Activated CD8-positive, alpha-beta T cell treated with anti-CD3 and anti-CD28 coated beads, Interleukin-2, amount 10 ng/mL, durations not matched to agents 7 days and 5 days (primary cell): ENCODE measurements at regions not wholly inside any gene's neighbourhood (a gene's known extent, or its start where the extent isn't known, plus 50 kb on each side); places are given as distances from the start of the nearest gene placed in this dataset.

ENCODE experiments used
- ATAC-seq: fragments of 150-1000 bp; cut with Tn5 transposase; one replicate; pipeline ENCODE4 v1.10.0; 2021; ENCODE audit warnings: moderate library complexity
- CTCF ChIA-PET: fragments of 350-600 bp; sonication (Branson Sonifier 250); formaldehyde crosslinking; loops from one replicate; lab custom pipeline; 2021; ENCODE audit warnings: antibody characterized with exemption; lab: Charles Lee
- POLR2A ChIA-PET: fragments of 350-600 bp; sonication (Branson Sonifier 250); formaldehyde crosslinking; loops from one replicate; lab custom pipeline; 2021; ENCODE audit warnings: antibody characterized with exemption; lab: Charles Lee
- DNase-seq: peaks from one replicate; pipeline ENCODE4 v3.0.0-alpha.2; 2020
- H3K27ac Mint-ChIP-seq: one replicate; pipeline ENCODE4 v1.8.0; 2021; ENCODE audit warnings: mild to moderate bottlenecking, mixed read lengths
- H3K27me3 Mint-ChIP-seq: one replicate; pipeline ENCODE4 v1.8.0; 2021; ENCODE audit warnings: low read depth, mixed read lengths
- H3K36me3 Mint-ChIP-seq: one replicate; pipeline ENCODE4 v1.8.0; 2021; ENCODE audit warnings: low read depth, mixed read lengths
- H3K4me1 Mint-ChIP-seq: one replicate; pipeline ENCODE4 v1.8.0; 2021; ENCODE audit warnings: low read depth, mixed read lengths
- H3K4me3 Mint-ChIP-seq: one replicate; pipeline ENCODE4 v1.8.0; 2021; ENCODE audit warnings: mild to moderate bottlenecking, mixed read lengths
- H3K9me3 Mint-ChIP-seq: one replicate; pipeline ENCODE4 v1.8.0; 2022; ENCODE audit warnings: mixed read lengths; ENCODE audit not compliant: insufficient read depth

GRCh38 chr6:165753506-165753905 lies 90.5 kb upstream of the PDE10A start:
- CTCF ChIA-PET: no interaction called here
- POLR2A ChIA-PET: no interaction called here
- Mint-ChIP-seq H3K4me1 (no peaks in the 10 kb centered on the region), H3K9me3 (no peaks in the 10 kb centered on the region), H3K36me3 (no peaks in the 10 kb centered on the region), H3K4me3 (no peak overlapping the region), H3K27ac (no peak overlapping the region), H3K27me3 (no peaks in the 10 kb centered on the region)
- ATAC-seq (no peak), DNase-seq (no peak)

GRCh38 chr6:165752451-165752850 lies 89.4 kb upstream of the PDE10A start:
- ChIA-PET POLR2A (no interaction called here), CTCF (no interaction called here)
- Mint-ChIP-seq H3K36me3 (no peaks in the 10 kb centered on the region), H3K27ac (no peak overlapping the region), H3K27me3 (no peaks in the 10 kb centered on the region), H3K4me1 (no peaks in the 10 kb centered on the region), H3K9me3 (no peaks in the 10 kb centered on the region), H3K4me3 (no peak overlapping the region)
- DNase-seq (no peak), ATAC-seq (no peak)

DNA sequence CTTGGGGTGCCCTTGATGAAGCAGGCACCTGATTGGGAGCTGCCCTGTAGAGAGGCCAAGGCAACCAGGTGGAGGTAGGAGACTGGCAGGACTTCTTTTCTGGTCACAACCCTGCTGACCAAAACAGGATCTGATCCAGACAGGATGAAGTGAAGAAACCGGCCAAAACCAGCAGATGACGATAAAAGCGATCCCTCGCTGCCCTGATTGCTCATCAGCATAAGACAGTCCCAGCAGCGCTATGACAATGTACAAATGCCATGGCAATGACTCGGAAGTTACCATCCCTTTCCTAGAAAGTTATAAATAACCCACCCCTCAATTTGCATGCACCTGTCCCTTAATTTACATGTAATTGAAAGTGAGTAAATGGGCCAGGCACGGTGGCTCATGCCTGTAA lies 88.4 kb upstream of the PDE10A start:
- POLR2A ChIA-PET: no interaction called here
- ATAC-seq: no peak
- no peaks in the 10 kb centered on the region for H3K4me1 Mint-ChIP-seq
- no peak overlapping the region for H3K4me3 Mint-ChIP-seq
- CTCF ChIA-PET: no interaction called here
- no peak overlapping the region for H3K27ac Mint-ChIP-seq
- H3K27me3 Mint-ChIP-seq: no peaks in the 10 kb centered on the region
- DNase-seq: no peak
- H3K9me3 Mint-ChIP-seq: no peaks in the 10 kb centered on the region
- H3K36me3 Mint-ChIP-seq: no peaks in the 10 kb centered on the region

DNA sequence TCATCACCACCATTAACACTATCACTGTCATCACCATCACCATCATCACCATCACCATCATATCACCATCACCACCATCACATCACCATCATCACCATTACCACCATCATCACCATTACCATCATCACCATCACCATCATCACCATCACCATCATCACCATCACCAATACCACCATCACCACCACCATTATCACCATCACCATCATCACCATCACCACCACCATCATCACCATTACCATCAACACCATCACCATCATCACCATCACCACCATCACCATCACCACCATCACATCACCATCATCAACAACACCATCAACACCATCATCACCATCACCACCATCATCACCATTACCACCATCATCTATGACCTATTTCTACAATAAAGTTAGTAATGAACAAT lies 86.1 kb upstream of the PDE10A start:
- no peaks in the 10 kb centered on the region for H3K9me3 Mint-ChIP-seq
- no peaks in the 10 kb centered on the region for H3K4me1 Mint-ChIP-seq
- ATAC-seq: no peak
- CTCF ChIA-PET: no interaction called here
- POLR2A ChIA-PET: no interaction called here
- no peak overlapping the region for H3K27ac Mint-ChIP-seq
- H3K27me3 Mint-ChIP-seq: no peaks in the 10 kb centered on the region
- no peak overlapping the region for H3K4me3 Mint-ChIP-seq
- no peaks in the 10 kb centered on the region for H3K36me3 Mint-ChIP-seq
- DNase-seq: no peak

- H3K9me3 Mint-ChIP-seq: no peaks in the 10 kb centered on the region
- H3K27ac Mint-ChIP-seq: no peak overlapping the region
- DNase-seq (no peak), ATAC-seq (no peak)
- H3K4me3 Mint-ChIP-seq: no peak overlapping the region
- no peaks in the 10 kb centered on the region for H3K4me1 Mint-ChIP-seq
- H3K36me3 Mint-ChIP-seq: no peaks in the 10 kb centered on the region
- no peaks in the 10 kb centered on the region for H3K27me3 Mint-ChIP-seq
- POLR2A ChIA-PET: no interaction called here
- CTCF ChIA-PET: no interaction called here
Observed at GRCh38 chr6:165748390-165748789, 85.3 kb upstream of the PDE10A start.

DNA sequence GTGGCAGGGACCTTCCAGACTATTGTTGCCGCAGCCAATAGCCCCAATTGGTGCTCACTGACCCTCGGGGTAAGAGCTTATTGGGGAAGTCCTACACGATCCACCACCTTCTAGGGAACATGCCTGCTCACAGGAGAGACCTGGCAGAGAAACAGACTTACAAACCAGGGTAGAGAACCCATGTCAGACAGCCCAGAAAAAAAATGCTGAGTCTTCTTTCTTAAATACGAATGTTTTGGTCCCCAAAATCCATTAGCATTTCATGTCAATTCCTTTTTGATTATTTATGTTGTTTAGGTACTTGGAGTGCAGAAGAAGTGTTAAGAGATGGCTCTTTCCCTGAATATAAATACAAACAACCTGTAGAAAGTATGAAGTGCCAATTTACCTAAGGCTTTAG lies 84.9 kb upstream of the PDE10A start:
- POLR2A ChIA-PET: no interaction called here

DNA sequence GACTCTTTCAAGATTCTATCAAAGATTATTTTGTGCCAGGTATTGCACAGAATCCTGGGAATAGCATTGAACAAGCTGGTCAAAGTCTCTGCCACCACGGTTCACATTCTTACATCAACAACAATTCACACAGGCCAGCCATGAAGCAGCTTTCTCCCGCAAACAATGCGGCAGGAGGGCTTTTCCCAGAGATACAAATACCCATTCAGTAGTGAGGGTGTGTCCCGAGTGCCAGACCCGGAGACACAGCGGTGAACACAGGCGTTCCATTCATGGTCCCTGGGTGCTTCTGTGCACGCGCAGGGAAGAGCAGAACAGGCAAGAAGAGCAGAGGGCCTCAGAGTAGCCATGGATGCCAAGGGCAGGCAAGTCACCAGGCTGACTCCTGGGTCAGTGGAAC lies 83.3 kb upstream of the PDE10A start:
- Mint-ChIP-seq H3K4me1 (no peaks in the 10 kb centered on the region), H3K9me3 (no peaks in the 10 kb centered on the region), H3K27ac (no peak overlapping the region), H3K27me3 (no peaks in the 10 kb centered on the region), H3K36me3 (no peaks in the 10 kb centered on the region), H3K4me3 (no peak overlapping the region)
- DNase-seq (no peak), ATAC-seq (no peak)
- ChIA-PET POLR2A (no interaction called here), CTCF (no interaction called here)

More for the DNA sequence above, 84.9 kb upstream of the PDE10A start:
- no peaks in the 10 kb centered on the region for H3K36me3 Mint-ChIP-seq
- CTCF ChIA-PET: no interaction called here
- no peaks in the 10 kb centered on the region for H3K27me3 Mint-ChIP-seq
- H3K4me1 Mint-ChIP-seq: no peaks in the 10 kb centered on the region
- no peak overlapping the region for H3K27ac Mint-ChIP-seq
- no peak overlapping the region for H3K4me3 Mint-ChIP-seq
- ATAC-seq (no peak), DNase-seq (no peak)
- H3K9me3 Mint-ChIP-seq: no peaks in the 10 kb centered on the region

GRCh38 chr6:165745492-165745891 lies 82.5 kb upstream of the PDE10A start:
- Mint-ChIP-seq H3K9me3 (no peaks in the 10 kb centered on the region), H3K27me3 (no peaks in the 10 kb centered on the region), H3K4me3 (no peak overlapping the region), H3K36me3 (no peaks in the 10 kb centered on the region), H3K27ac (no peak overlapping the region), H3K4me1 (no peaks in the 10 kb centered on the region)
- ChIA-PET POLR2A (no interaction called here), CTCF (interaction anchor here (0.9 kb wide), 1 partner anchor 30 kb away, joined by 3 read pairs; no protein-coding TSS in a partner anchor)
- DNase-seq (no peak), ATAC-seq (no peak)

DNA sequence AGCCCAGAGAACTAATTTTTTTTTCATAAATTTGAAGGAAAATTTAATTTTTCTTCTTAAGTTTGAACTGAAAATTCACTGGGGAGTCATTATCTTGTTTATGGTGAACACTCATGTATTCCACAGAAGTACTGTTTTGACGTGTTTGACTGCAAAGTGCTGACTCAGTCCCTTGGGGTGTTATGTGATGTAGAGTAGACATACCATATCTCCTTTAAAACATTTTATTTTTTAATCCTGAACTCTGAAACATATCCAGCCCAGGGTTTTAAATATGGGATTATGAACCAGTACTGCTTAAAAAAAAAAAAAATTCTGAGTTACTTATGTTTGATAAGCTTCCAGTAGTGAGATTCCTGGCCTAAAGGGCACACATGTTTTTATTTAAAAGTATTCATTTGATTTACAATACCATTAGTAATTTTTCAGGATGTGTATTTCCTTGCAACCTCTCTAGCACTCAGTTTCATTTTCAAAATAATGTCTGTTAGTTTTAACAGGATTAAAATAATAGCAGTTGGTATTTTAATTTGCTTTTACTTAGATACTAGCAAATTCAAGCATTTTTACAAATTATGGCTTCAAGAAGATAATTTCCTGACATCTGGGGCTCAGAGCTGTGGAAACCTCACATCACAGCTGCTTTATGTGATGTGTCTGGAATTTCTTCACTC lies 81.7 kb upstream of the PDE10A start:
- ChIA-PET POLR2A (no interaction called here), CTCF (interaction anchor here (0.9 kb wide), 1 partner anchor 31 kb away, joined by 3 read pairs; no protein-coding TSS in a partner anchor)
- H3K4me3 Mint-ChIP-seq: no peak overlapping the region
- ATAC-seq (no peak), DNase-seq (no peak)
- no peaks in the 10 kb centered on the region for H3K27me3 Mint-ChIP-seq
- no peak overlapping the region for H3K27ac Mint-ChIP-seq
- H3K9me3 Mint-ChIP-seq: no peaks in the 10 kb centered on the region
- no peaks in the 10 kb centered on the region for H3K36me3 Mint-ChIP-seq
- no peaks in the 10 kb centered on the region for H3K4me1 Mint-ChIP-seq

GRCh38 chr6:165743366-165743898 lies 80.4 kb upstream of the PDE10A start:
- no peaks in the 10 kb centered on the region for H3K36me3 Mint-ChIP-seq
- no peaks in the 10 kb centered on the region for H3K9me3 Mint-ChIP-seq
- no peak overlapping the region for H3K27ac Mint-ChIP-seq

GRCh38 chr6:165742047-165742446 lies 79.0 kb upstream of the PDE10A start:
- no peak for DNase-seq
- ChIA-PET POLR2A (no interaction called here), CTCF (no interaction called here)
- ATAC-seq: no peak
- no peak overlapping the region for H3K27ac Mint-ChIP-seq
- H3K4me1 Mint-ChIP-seq: no peaks in the 10 kb centered on the region
- H3K27me3 Mint-ChIP-seq: no peaks in the 10 kb centered on the region
- no peak overlapping the region for H3K4me3 Mint-ChIP-seq
- H3K9me3 Mint-ChIP-seq: no peaks in the 10 kb centered on the region
- no peaks in the 10 kb centered on the region for H3K36me3 Mint-ChIP-seq

More at GRCh38 chr6:165743366-165743898, 80.4 kb upstream of the PDE10A start:
- Mint-ChIP-seq H3K4me3 (no peak overlapping the region), H3K27me3 (no peaks in the 10 kb centered on the region), H3K4me1 (no peaks in the 10 kb centered on the region)
- ChIA-PET POLR2A (no interaction called here), CTCF (no interaction called here)
- no peak for DNase-seq
- ATAC-seq: no peak

DNA sequence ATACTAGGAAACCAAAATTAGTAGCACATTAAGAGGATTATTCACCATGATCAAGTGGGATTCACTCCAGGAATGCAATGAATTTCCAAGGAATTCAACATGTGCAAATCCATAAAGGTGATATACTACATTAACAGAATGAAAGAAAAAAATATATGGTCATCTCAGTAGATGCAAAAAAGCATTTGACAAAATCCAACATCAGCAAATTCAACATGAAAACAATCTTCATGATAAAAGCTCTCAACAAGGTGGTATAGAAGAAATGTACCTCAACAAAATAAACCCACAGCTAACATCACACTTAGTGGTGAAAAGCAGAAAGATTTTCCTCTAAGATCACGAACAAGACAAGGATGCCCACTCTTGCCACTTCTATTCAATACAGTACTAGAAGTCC lies 74.4 kb upstream of the PDE10A start:
- Mint-ChIP-seq H3K9me3 (no peaks in the 10 kb centered on the region), H3K4me3 (no peak overlapping the region), H3K4me1 (no peaks in the 10 kb centered on the region), H3K36me3 (no peaks in the 10 kb centered on the region), H3K27me3 (no peaks in the 10 kb centered on the region), H3K27ac (no peak overlapping the region)
- ChIA-PET POLR2A (no interaction called here), CTCF (no interaction called here)
- ATAC-seq: no peak
- DNase-seq: no peak

DNA sequence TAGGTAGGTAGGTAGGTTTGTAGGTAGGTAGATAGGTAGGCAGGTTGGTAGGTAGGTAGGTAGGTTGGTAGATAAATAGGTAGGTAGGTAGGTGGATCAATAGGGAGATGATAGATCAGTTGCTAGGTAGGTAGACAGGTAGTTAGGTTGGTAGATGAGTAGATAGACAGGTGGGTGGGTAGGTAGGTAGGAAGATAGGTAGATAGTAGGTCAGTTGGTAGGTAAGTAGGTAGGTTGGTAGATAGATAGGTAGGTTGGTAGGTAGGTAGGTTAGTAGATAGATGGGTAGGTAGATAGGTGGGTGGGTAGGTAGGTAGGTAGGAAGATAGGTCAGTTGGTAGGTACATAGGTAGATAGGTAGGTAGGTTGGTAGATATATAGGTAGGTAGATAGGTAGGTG lies 72.0 kb upstream of the PDE10A start:
- H3K4me3 Mint-ChIP-seq: no peak overlapping the region
- H3K27me3 Mint-ChIP-seq: no peaks in the 10 kb centered on the region
- ATAC-seq (no peak), DNase-seq (no peak)
- no peak overlapping the region for H3K27ac Mint-ChIP-seq
- CTCF ChIA-PET: no interaction called here
- no peaks in the 10 kb centered on the region for H3K4me1 Mint-ChIP-seq
- no peaks in the 10 kb centered on the region for H3K9me3 Mint-ChIP-seq
- POLR2A ChIA-PET: no interaction called here
- H3K36me3 Mint-ChIP-seq: no peaks in the 10 kb centered on the region
